ENCODE measurements at regions not wholly inside any gene's neighbourhood (a gene's known extent, or its start where the extent isn't known, plus 50 kb on each side); places are given as distances from the start of the nearest gene placed in this dataset.

GRCh38 chr3:70868561-70868960 is 556.1 kb upstream of the MDFIC2 start:
- TF ChIP-seq CTCF (conservative IDR thresholded peaks at IDR 0.05; ENCODE audit: low read depth, low read length): no peak
- TF ChIP-seq EZH2 (IDR thresholded peaks at IDR 0.05; ENCODE audit: low read length, unreplicated experiment): no peak

Data from PC-3 (cell line).